ENCODE measurements at regions not wholly inside any gene's neighbourhood (a gene's known extent, or its start where the extent isn't known, plus 50 kb on each side); places are given as distances from the start of the nearest gene placed in this dataset.
"Not testable (repeated sequence)": the region's sequence is repeated elsewhere in the genome, so short reads cannot be mapped to it uniquely, and the experiment has no call there.

DNA sequence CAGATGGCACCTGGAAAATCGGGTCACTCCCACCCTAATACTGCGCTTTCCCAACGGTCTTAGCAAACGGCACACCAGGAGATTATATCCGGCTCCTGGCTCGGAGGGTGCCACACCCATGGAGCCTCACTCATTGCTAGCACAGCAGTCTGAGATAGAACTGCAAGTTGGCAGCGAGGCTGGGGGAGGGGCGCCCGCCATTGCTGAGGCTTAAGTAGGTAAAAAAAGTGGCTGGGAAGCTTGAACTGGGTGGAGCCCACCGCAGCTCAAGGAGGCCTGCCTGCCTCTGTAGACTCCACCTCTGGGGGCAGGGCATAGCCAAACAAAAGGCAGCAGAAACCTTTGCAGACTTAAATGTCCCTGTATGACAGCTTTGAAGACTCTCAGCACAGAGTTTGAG is 189.6 kb upstream of the GPR149 start:
- H3K4me1 Mint-ChIP-seq, H3K36me3 Mint-ChIP-seq, H3K4me3 Mint-ChIP-seq, H3K27ac Mint-ChIP-seq, H3K27me3 Mint-ChIP-seq: not testable (repeated sequence)
- peaks cover 3 to 14% (median 7%) of the 10 kb centered on the region in 3 donors for H3K9me3 Mint-ChIP-seq

GRCh38 chr3:154616298-154616697 is 186.3 kb upstream of the GPR149 start:
- Mint-ChIP-seq H3K27me3 (no peaks in the 10 kb centered on the region), H3K4me3 (no peak overlapping the region), H3K4me1 (no peaks in the 10 kb centered on the region)

GRCh38 chr3:154615471-154615870 is 185.5 kb upstream of the GPR149 start:
- H3K4me1 Mint-ChIP-seq = no peaks in the 10 kb centered on the region
- H3K9me3 Mint-ChIP-seq = peaks cover 5 to 14% (median 6%) of the 10 kb centered on the region in 3 donors

More at GRCh38 chr3:154616298-154616697, 186.3 kb upstream of the GPR149 start:
- Mint-ChIP-seq H3K9me3 (peaks cover 5 to 14% (median 7%) of the 10 kb centered on the region in 3 donors), H3K36me3 (peaks cover 5% of the 10 kb centered on the region), H3K27ac (no peak overlapping the region)

DNA sequence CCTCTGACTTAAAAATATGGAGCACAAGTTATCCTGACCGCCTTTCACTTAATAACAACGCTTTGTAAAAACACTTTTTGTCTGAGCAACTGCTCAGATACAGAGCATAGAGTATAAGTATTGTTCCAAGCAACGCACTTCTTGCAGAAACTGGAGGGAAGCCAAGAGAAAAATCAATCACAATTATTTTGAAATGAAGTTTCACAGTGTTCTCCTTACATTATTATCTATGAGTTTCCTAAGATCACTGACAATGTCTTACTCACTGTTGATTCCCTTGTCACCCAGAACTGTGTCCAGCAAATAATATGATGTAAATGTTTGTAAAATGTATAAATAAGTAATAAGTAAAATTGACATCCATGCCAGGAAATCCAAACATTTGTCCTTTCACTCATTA is 184.6 kb upstream of the GPR149 start:
- peaks cover 5 to 14% (median 6%) of the 10 kb centered on the region in 3 donors for H3K9me3 Mint-ChIP-seq
- H3K4me3 Mint-ChIP-seq = no peak overlapping the region
- no peaks in the 10 kb centered on the region for H3K4me1 Mint-ChIP-seq
- H3K27ac Mint-ChIP-seq = no peak overlapping the region
- no peaks in the 10 kb centered on the region for H3K27me3 Mint-ChIP-seq
- peaks cover 5% of the 10 kb centered on the region for H3K36me3 Mint-ChIP-seq

More at GRCh38 chr3:154615471-154615870, 185.5 kb upstream of the GPR149 start:
- no peak overlapping the region for H3K27ac Mint-ChIP-seq
- no peak overlapping the region for H3K4me3 Mint-ChIP-seq
- no peaks in the 10 kb centered on the region for H3K27me3 Mint-ChIP-seq
- peaks cover 5% of the 10 kb centered on the region for H3K36me3 Mint-ChIP-seq

DNA sequence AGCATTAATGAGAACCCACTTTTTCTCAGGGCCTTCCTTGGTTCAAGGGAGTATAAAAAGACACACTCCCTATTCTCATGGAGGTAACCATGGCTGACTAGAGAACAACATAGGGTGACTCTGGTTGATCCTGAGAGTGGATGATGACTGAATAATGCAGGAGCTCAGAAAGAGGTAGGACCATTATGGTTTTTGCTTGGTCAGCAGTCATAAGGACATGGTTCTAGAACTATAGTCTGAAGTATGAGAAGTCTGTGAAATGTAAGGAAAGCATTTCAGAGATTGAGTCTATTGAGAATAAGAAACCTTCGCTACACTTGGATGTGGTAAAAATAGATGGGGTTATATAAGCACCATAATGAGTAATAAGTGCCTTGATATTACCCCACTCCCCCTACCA is 184.1 kb upstream of the GPR149 start:
- no peaks in the 10 kb centered on the region for H3K4me1 Mint-ChIP-seq
- no peak overlapping the region for H3K27ac Mint-ChIP-seq
- H3K4me3 Mint-ChIP-seq = no peak overlapping the region
- no peaks in the 10 kb centered on the region for H3K27me3 Mint-ChIP-seq
- H3K9me3 Mint-ChIP-seq = peaks cover 5 to 13% (median 6%) of the 10 kb centered on the region in 3 donors
- H3K36me3 Mint-ChIP-seq = peaks cover 5% of the 10 kb centered on the region

DNA sequence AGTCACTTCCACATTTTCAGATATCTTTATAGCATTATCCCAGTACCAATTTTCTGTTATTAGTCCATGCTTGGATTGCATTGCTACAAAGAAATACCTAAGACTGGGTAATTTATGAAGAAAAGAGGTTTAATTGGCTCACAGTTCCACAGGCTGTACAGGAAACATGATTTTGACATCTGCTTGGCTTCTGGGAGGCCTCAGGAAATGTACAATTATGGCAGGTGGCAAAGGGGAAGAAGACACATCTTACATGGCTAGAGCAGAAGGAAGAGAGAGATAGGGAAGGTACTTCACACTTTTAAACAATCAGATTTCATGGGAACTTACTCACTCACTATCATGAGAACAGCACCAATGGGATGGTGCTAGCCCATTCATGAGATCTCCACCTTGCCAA is 172.3 kb upstream of the GPR149 start:
- H3K27ac Mint-ChIP-seq = no peak overlapping the region
- peaks cover 4% of the 10 kb centered on the region for H3K36me3 Mint-ChIP-seq
- H3K4me1 Mint-ChIP-seq = peaks cover 0 to 1% (median 0%) of the 10 kb centered on the region in 3 donors
- H3K27me3 Mint-ChIP-seq = no peaks in the 10 kb centered on the region
- peaks cover 0 to 1% (median 0%) of the 10 kb centered on the region in 3 donors for H3K9me3 Mint-ChIP-seq
- no peak overlapping the region for H3K4me3 Mint-ChIP-seq

GRCh38 chr3:154598166-154598565 is 168.2 kb upstream of the GPR149 start:
- H3K4me1 Mint-ChIP-seq = peaks cover 0 to 1% (median 0%) of the 10 kb centered on the region in 3 donors
- H3K27ac Mint-ChIP-seq = no peak overlapping the region
- H3K4me3 Mint-ChIP-seq = no peak overlapping the region
- no peaks in the 10 kb centered on the region for H3K27me3 Mint-ChIP-seq
- peaks cover 2% of the 10 kb centered on the region for H3K36me3 Mint-ChIP-seq
- H3K9me3 Mint-ChIP-seq = peaks cover 0 to 8% (median 0%) of the 10 kb centered on the region in 3 donors

GRCh38 chr3:154590675-154591384 is 160.8 kb upstream of the GPR149 start:
- no peaks in the 10 kb centered on the region for H3K36me3 Mint-ChIP-seq
- no peaks in the 10 kb centered on the region for H3K4me1 Mint-ChIP-seq
- H3K27ac Mint-ChIP-seq = no peak overlapping the region
- H3K27me3 Mint-ChIP-seq = no peaks in the 10 kb centered on the region
- peaks cover 0 to 2% (median 2%) of the 10 kb centered on the region in 3 donors for H3K9me3 Mint-ChIP-seq
- H3K4me3 Mint-ChIP-seq = no peak overlapping the region

- Mint-ChIP-seq H3K36me3 (no peaks in the 10 kb centered on the region), H3K27me3 (no peaks in the 10 kb centered on the region), H3K4me3 (no peak overlapping the region), H3K4me1 (no peaks in the 10 kb centered on the region), H3K27ac (no peak overlapping the region), H3K9me3 (peaks cover 0 to 2% (median 0%) of the 10 kb centered on the region in 3 donors)
Observed at GRCh38 chr3:154588831-154589230, 158.8 kb upstream of the GPR149 start.

DNA sequence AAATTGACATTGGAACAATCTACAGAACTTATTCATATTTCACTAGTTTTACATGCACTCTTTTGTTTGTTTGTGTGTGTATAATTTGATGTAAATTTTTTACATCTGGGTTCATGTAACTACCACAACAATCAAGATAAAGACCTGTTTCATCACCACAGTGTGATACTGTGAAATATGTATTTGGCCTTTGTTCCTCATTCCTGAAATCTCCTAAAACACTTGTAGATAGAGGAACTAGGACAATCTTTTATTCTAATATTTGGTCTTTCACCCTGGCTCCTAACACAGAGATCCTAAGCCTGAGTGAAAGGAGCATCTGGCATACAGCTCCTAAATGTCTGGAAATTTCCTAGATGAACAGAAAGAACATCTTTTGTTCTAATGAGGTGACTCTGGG is 155.0 kb upstream of the GPR149 start:
- Mint-ChIP-seq H3K27me3 (no peaks in the 10 kb centered on the region), H3K27ac (no peak overlapping the region), H3K4me1 (no peaks in the 10 kb centered on the region), H3K4me3 (no peak overlapping the region), H3K9me3 (peaks cover 0 to 11% (median 3%) of the 10 kb centered on the region in 3 donors), H3K36me3 (no peaks in the 10 kb centered on the region)

GRCh38 chr3:154584041-154584440 is 154.1 kb upstream of the GPR149 start:
- Mint-ChIP-seq H3K4me1 (no peaks in the 10 kb centered on the region), H3K36me3 (no peaks in the 10 kb centered on the region), H3K4me3 (no peak overlapping the region), H3K27me3 (no peaks in the 10 kb centered on the region), H3K9me3 (peaks cover 0 to 11% (median 4%) of the 10 kb centered on the region in 3 donors), H3K27ac (no peak overlapping the region)

GRCh38 chr3:154583086-154583634 is 153.2 kb upstream of the GPR149 start:
- H3K9me3 Mint-ChIP-seq = peaks cover 0 to 14% (median 10%) of the 10 kb centered on the region in 3 donors
- H3K36me3 Mint-ChIP-seq = no peaks in the 10 kb centered on the region
- H3K27me3 Mint-ChIP-seq = no peaks in the 10 kb centered on the region
- no peak overlapping the region for H3K27ac Mint-ChIP-seq
- H3K4me3 Mint-ChIP-seq = peak overlapping the region in 1 of 4 donors; percentile 8
- H3K4me1 Mint-ChIP-seq = no peaks in the 10 kb centered on the region

DNA sequence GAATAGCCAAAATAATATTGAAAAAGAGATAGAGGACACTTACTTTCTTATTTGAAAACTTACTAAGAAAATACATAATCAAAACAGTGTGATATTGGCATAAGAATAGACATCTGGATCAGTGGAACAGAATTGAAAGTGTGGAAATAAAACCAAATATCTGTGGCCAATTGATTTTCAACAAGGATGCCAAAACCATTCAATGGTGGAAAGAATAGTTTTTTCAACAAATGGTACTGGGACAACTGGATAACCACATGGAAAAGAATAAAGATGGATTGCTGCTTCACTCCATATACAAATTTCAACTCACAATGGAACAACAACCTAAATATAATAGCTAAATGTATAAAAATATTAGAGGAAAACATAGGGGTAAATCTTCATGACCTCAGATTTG is 152.5 kb upstream of the GPR149 start:
- H3K4me1 Mint-ChIP-seq = no peaks in the 10 kb centered on the region
- H3K9me3 Mint-ChIP-seq = peaks cover 0 to 14% (median 10%) of the 10 kb centered on the region in 3 donors
- no peak overlapping the region for H3K4me3 Mint-ChIP-seq
- no peaks in the 10 kb centered on the region for H3K36me3 Mint-ChIP-seq
- no peak overlapping the region for H3K27ac Mint-ChIP-seq
- H3K27me3 Mint-ChIP-seq = no peaks in the 10 kb centered on the region

DNA sequence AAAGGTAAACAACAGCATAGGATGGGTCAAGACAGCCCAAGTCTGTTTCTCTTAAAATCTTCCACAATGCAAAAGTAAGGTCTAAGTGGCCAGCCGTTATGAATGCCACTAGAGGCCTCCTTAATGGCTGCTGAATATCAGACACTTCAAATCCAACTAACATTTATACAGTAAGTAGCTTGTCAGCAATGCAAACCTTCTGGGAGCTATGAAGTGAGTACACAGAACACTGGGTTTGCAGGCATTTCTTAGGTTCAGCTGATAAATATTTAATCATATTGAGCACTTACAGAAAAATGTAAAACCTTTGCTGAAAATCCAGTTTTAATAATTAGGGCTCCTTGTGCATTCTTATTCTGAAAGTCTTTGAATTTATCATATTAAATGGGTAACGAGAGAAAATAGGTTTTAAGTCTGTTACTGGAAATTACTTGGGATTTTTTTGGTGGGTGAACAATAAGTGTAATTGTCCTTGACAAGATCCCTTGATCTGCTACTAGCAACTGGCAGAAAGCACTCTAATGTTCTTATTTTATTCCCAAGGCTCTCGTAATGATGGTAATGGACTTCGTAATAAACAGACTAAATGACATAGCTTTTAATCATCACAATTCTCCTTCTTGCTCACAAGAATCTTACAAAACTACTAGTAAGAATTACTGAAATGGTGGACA is 141.7 kb upstream of the GPR149 start:
- peaks cover 3 to 11% (median 10%) of the 10 kb centered on the region in 3 donors for H3K9me3 Mint-ChIP-seq

DNA sequence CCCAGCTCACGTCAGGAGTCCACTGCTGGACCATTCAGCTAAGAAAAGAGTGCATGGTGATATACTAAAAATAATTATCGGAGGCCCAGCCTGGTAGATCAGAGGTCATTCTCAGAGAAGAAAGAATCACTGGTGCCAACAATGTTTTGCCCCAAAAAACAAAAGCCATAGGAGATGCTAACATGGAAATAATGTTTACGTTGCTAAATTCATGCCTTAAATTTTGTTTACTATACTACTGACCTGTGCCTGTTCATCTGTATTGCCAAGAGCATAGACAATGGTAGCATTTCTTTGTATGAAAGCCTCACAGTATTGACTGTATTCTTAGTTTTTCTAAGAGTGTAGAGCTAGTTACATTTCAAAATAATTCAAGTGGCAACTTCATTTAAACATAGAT is 138.1 kb upstream of the GPR149 start:
- Mint-ChIP-seq H3K27ac (no peak overlapping the region), H3K36me3 (no peaks in the 10 kb centered on the region), H3K4me1 (no peaks in the 10 kb centered on the region), H3K27me3 (no peaks in the 10 kb centered on the region), H3K4me3 (no peak overlapping the region), H3K9me3 (peaks cover 0 to 2% (median 0%) of the 10 kb centered on the region in 3 donors)

More for the DNA sequence above, 141.7 kb upstream of the GPR149 start:
- Mint-ChIP-seq H3K4me3 (no peak overlapping the region), H3K36me3 (no peaks in the 10 kb centered on the region), H3K4me1 (no peaks in the 10 kb centered on the region), H3K27me3 (no peaks in the 10 kb centered on the region), H3K27ac (no peak overlapping the region)
